T follicular helper cell (primary cell): ENCODE measurements at regions not wholly inside any gene's neighbourhood (a gene's known extent, or its start where the extent isn't known, plus 50 kb on each side); places are given as distances from the start of the nearest gene placed in this dataset.
"Not testable (repeated sequence)": the region's sequence is repeated elsewhere in the genome, so short reads cannot be mapped to it uniquely, and the experiment has no call there.

Experiments
- DNase-seq: peaks from one replicate; pipeline ENCODE4 v3.0.0-alpha.2; 2020; ENCODE audit warnings: low read depth

DNA sequence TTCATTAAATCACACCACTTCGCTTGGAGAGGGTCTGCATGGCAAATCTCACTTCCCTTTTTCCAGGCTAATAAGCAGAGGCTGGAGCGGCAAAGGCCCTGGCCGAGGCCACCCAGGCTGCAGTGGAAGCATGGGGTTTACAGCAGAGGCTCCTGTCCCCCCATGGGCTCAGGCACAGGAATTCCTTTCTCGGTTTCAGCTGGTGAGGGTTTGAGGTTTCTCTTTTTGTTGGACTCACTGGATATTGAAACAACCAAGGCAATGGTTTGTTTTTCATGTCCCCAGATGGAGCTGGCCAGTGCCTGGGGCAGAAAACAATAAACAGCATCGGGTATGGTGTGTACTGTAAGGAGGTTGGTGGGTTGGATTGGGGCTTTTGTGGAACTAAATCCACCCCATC is 175.6 kb upstream of the RASGRP1 start:
- no peak for DNase-seq

DNA sequence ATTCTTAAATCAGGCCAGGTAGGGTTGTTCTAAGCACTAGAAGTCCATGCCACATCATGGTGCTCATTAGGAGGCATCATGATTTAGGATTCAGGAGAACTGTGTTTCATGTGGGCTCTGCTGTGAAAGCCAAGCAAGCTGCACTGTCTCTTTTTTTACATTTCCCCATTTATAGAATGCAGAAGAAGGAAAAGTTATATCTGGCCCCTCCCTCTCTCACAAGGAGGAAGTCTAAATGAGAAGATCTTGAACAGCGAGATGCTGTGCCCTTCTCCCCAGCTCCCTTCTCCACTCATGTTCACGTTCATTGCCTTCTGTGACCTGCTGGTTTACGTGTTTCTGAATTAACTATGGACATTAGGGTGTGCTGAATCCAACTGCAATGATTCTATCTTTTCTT is 178.5 kb upstream of the RASGRP1 start:
- no peak for DNase-seq

DNA sequence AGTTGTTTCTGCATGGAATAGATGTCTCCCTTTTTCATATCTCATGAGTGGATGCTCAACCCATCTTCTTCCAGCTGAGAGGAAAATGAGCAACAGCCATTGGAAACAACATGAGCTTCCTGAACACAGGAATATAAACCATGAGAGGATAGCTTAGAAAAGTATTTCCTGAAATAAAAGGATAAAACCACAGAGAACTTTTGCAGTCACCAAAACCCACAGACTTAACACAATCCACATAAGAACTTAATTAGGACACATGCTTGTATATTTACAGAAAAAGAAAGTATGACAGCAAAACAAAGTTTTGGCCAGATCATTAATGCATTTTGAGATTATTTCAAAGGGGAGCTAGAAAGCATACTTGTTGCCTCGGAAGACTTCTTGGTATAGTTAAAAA is 180.5 kb upstream of the RASGRP1 start:
- no peak for DNase-seq

DNA sequence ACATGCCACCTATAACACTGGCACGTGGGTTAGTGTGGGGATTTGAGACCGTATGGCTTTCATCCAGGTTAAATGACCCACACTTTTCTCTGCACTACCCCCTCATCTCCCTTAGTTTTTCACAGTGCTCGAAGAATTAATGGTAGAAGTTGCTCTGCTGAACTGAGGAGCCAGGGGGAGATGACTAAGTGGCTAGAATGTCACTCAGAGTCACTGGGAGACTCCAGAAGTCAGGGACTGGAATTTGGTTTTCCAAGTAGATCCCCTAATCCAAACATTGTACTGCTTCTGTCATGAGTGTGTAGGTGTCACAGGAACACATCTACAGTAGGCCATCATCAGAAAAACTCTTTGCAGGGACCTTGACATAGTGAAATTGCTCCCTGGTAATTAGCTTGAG is 181.0 kb upstream of the RASGRP1 start:
- DNase-seq = no peak

DNA sequence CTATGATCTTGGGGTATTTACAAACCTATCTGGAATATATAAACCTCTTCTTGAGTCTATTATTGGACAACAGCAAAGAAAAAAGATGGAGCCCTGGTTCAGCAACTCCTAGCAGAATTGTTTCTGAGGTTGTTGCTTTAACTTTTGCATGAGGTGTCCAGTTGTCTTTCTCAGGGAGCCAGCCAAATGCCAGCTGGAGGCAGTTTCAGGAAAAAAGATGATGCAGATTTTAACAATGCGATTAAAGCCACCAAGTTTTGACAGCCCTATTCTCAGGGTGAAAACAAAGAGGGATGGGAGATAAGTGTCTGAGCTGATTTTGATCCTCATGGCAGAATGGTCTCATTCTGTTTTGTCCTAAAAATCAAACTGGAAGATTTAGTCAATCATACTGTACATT is 181.6 kb upstream of the RASGRP1 start:
- DNase-seq = no peak

GRCh38 chr15:38748710-38749109 is 184.1 kb upstream of the RASGRP1 start:
- no peak for DNase-seq

GRCh38 chr15:38750786-38751185 is 186.2 kb upstream of the RASGRP1 start:
- DNase-seq = no peak

DNA sequence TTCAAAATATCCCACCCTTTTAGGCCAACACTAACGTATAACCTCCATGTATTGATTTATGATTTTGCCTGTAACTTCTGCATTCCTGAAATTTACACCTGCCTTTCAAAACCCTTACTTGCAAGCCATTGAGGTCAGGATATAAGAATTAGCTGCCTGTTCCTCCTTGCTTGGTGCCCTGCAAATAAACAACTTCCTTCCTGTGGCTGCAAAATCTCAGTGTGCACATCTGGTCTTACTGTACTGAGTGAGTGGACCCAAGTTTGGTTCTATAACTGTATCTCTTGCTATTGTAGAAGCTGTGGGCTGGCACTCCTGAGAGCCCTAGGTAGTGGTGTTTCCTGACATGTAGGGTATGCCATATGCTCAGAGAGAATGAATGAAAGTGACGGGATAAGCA is 191.1 kb upstream of the RASGRP1 start:
- DNase-seq = no peak

GRCh38 chr15:38756441-38756840 is 191.8 kb upstream of the RASGRP1 start:
- no peak for DNase-seq

GRCh38 chr15:38758043-38758442 is 193.4 kb upstream of the RASGRP1 start:
- DNase-seq = no peak

GRCh38 chr15:38761681-38762080 is 197.1 kb upstream of the RASGRP1 start:
- no peak for DNase-seq

GRCh38 chr15:38768970-38769369 is 204.4 kb upstream of the RASGRP1 start:
- no peak for DNase-seq

DNA sequence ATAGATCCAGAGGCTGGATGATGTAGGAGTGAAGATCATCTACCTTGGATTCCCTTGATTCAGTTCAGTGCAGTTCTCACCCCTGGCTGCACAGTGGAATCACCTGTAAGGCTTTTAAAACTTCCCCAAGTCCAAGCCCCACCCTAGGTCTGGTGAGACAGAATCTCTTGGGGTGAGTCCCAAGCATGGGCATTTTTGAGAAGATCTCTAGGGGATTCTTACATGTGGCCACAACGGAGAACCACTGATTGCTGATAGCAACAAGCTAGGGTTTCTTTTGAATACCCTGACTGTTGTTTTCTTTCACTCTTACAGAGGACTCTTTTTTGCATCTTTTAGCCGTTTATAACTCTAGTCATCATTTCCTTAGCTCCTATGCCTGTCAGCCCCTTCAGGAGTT is 204.9 kb upstream of the RASGRP1 start:
- no peak for DNase-seq

GRCh38 chr15:38774076-38774475 is 209.5 kb upstream of the RASGRP1 start:
- DNase-seq = not testable (repeated sequence)

DNA sequence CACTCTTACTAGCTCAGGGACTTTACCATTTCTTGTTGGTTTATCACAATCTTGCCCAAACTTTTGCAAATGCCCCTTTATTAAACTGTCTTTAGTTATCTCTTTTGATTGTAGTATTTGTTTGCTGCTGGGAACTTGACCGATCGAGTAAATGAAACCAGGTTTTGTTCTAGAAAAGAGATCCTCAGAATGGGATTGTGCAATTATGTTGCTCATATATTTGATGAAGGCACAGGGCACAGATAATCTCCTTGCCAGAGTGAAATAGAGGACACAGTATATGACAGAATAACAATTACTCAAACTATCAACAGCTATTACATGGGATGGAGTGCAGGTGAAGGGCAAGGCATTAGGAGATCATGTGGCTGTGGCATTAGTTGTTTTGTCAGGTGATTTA is 216.6 kb upstream of the RASGRP1 start:
- no peak for DNase-seq

GRCh38 chr15:38782156-38782555 is 217.5 kb upstream of the RASGRP1 start:
- DNase-seq = no peak

GRCh38 chr15:38788918-38789317 is 224.3 kb upstream of the RASGRP1 start:
- DNase-seq = no peak

DNA sequence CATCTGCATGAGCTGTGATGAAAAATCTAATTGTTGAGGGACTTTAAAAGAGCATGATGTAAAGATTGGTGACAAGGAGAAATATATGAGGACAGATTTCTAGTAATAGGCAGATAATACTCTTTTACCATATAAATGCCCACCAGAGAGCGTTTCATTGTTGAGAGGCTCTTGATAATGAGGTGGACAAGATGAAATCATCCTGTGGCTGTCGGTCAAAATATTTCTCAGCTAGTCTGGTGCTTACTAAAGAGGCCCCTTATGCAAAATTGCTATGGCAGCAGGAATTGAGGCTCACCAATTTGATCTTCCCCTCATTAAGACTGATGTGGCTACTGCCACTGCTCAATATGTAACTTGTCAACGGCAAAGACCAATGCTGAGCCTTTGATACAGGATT is 225.0 kb upstream of the RASGRP1 start:
- no peak for DNase-seq

- no peak for DNase-seq
Measured at GRCh38 chr15:38793206-38793810, 228.7 kb upstream of the RASGRP1 start.

GRCh38 chr15:38795471-38796245 is 231.0 kb upstream of the RASGRP1 start:
- DNase-seq = no peak

- DNase-seq = no peak
Measured at GRCh38 chr15:38796589-38796988, 232.0 kb upstream of the RASGRP1 start.

GRCh38 chr15:38797506-38797905 is 232.9 kb upstream of the RASGRP1 start:
- DNase-seq = not testable (repeated sequence)

DNA sequence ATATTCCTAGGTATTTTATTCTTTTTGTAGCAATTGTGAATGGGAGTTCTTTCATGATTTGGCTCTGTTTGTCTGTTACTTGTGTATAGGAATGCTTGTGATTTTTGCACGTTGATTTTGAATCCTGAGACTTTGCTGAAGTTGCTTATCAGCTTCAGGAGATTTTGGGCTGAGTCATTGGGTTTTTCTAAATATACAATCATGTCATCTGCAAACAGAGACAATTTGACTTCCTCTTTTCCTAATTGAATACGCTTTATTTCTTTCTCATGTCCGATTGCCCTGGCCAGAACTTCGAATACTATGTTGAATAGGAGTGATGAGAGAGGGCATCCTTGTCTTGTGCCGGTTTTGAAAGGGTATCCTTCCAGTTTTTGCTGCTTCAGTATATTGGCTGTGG is 234.6 kb upstream of the RASGRP1 start:
- not testable (repeated sequence) for DNase-seq

DNA sequence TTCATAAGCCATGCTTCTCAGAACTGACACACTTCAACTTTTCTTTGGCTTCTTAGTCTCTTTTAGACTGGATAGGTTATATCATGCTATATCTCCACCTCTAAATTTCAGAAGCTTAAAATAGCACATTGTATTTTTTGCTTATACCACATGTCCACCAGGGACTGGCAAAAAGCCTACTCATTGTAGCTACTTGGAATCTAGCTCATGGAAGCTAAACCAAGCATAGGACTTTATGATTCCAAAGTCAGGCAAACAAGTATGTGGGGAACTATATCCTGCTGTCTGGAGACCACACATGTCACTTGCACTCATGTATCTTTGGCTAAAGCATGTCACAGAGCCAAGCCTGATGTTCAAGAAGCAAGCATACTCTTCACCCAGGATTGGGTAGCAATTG is 245.0 kb upstream of the RASGRP1 start:
- DNase-seq = no peak
